Urinary bladder (tissue), 3 donors: ENCODE measurements at regions not wholly inside any gene's neighbourhood (a gene's known extent, or its start where the extent isn't known, plus 50 kb on each side); places are given as distances from the start of the nearest gene placed in this dataset.

ENCODE experiments used
- DNase-seq: peaks from one replicate; pipeline ENCODE4 v3.0.0-alpha.2; 2015; ENCODE audit errors: extremely low spot score
- H3K27ac ChIP-seq: one replicate; pipeline ENCODE4 v1.5.1; 2013; ENCODE audit warnings: low read depth, mild to moderate bottlenecking, moderate library complexity
- H3K36me3 ChIP-seq: one replicate; pipeline ENCODE4 v1.6.1; 2013; ENCODE audit warnings: mild to moderate bottlenecking, moderate library complexity; ENCODE audit not compliant: insufficient read depth
- H3K4me1 ChIP-seq: one replicate; pipeline ENCODE4 v1.6.1; 2013; ENCODE audit warnings: mild to moderate bottlenecking, moderate library complexity; ENCODE audit not compliant: insufficient read depth
- H3K4me3 ChIP-seq: one replicate; pipeline ENCODE4 v1.5.1; 2013; ENCODE audit warnings: low read depth, low read length
- WGBS: extraction: QIAGEN DNeasy Blood & Tissue Kit; methylation state at CpG from one replicate; pipeline ENCODE4 v1.1.7; 2013; 5-methylcytosine and 5-hydroxymethylcytosine counted together
- donor health status: healthy with polysubstance abuse.
- donor health status: healthy.

GRCh38 chr18:10025711-10026670 lies 112.2 kb downstream of the VAPA start:
- Histone ChIP-seq H3K4me1 (no peaks in the 10 kb centered on the region), H3K4me3 (no peak overlapping the region), H3K27ac (no peak overlapping the region), H3K36me3 (no peaks in the 10 kb centered on the region)
- no peak for DNase-seq
- WGBS: 91% methylated on average over 15 of the region's 15 CpGs

- no peaks in the 10 kb centered on the region for H3K36me3 ChIP-seq
- no peak for DNase-seq
- WGBS: 97% methylated on average over 4 of the region's 4 CpGs
- H3K27ac ChIP-seq: no peak overlapping the region
- H3K4me1 ChIP-seq: no peaks in the 10 kb centered on the region
- H3K4me3 ChIP-seq: no peak overlapping the region
These were observed 113.2 kb downstream of the VAPA start for GRCh38 chr18:10027031-10027430.

GRCh38 chr18:10027461-10027860 lies 113.6 kb downstream of the VAPA start:
- over 99% methylated on average over 3 of the region's 3 CpGs for WGBS
- Histone ChIP-seq H3K4me1 (no peaks in the 10 kb centered on the region), H3K36me3 (no peaks in the 10 kb centered on the region), H3K27ac (no peak overlapping the region), H3K4me3 (no peak overlapping the region)
- DNase-seq: no peak

- no peak for DNase-seq
- H3K27ac ChIP-seq: no peak overlapping the region
- no peaks in the 10 kb centered on the region for H3K36me3 ChIP-seq
- no peaks in the 10 kb centered on the region for H3K4me1 ChIP-seq
- H3K4me3 ChIP-seq: no peak overlapping the region
- 85% methylated on average over 10 of the region's 10 CpGs for WGBS
These were observed 115.9 kb downstream of the VAPA start for GRCh38 chr18:10029711-10030110.

- Histone ChIP-seq H3K4me3 (no peak overlapping the region), H3K27ac (no peak overlapping the region), H3K36me3 (no peaks in the 10 kb centered on the region), H3K4me1 (no peaks in the 10 kb centered on the region)
- no peak for DNase-seq
- 89% methylated on average over 25 of the region's 25 CpGs for WGBS
These were observed 117.2 kb downstream of the VAPA start for GRCh38 chr18:10030816-10031541.

GRCh38 chr18:10032331-10033015 lies 118.7 kb downstream of the VAPA start:
- DNase-seq: no peak
- Histone ChIP-seq H3K4me3 (no peak overlapping the region), H3K4me1 (no peaks in the 10 kb centered on the region), H3K27ac (no peak overlapping the region), H3K36me3 (no peaks in the 10 kb centered on the region)
- WGBS: 54% methylated on average over 46 of the region's 46 CpGs

- no peak overlapping the region for H3K27ac ChIP-seq
- WGBS: 67% methylated on average over 9 of the region's 9 CpGs
- H3K4me1 ChIP-seq: no peaks in the 10 kb centered on the region
These were observed 119.2 kb downstream of the VAPA start for GRCh38 chr18:10033016-10033399.

GRCh38 chr18:10035281-10035991 lies 121.6 kb downstream of the VAPA start:
- 74% methylated on average over 13 of the region's 13 CpGs for WGBS
- Histone ChIP-seq H3K27ac (no peak overlapping the region), H3K36me3 (no peaks in the 10 kb centered on the region), H3K4me1 (no peaks in the 10 kb centered on the region), H3K4me3 (no peak overlapping the region)
- no peak for DNase-seq

More at GRCh38 chr18:10033016-10033399, 119.2 kb downstream of the VAPA start:
- Histone ChIP-seq H3K36me3 (no peaks in the 10 kb centered on the region), H3K4me3 (no peak overlapping the region)
- no peak for DNase-seq

- no peak overlapping the region for H3K27ac ChIP-seq
- DNase-seq: no peak
- WGBS: 95% methylated on average over 6 of the region's 6 CpGs
- no peak overlapping the region for H3K4me3 ChIP-seq
- H3K36me3 ChIP-seq: no peaks in the 10 kb centered on the region
- H3K4me1 ChIP-seq: no peaks in the 10 kb centered on the region
These were observed 122.7 kb downstream of the VAPA start for GRCh38 chr18:10036479-10036878.

- Histone ChIP-seq H3K27ac (no peak overlapping the region), H3K4me3 (no peak overlapping the region), H3K36me3 (no peaks in the 10 kb centered on the region), H3K4me1 (no peaks in the 10 kb centered on the region)
- no peak for DNase-seq
- 99% methylated on average over 6 of the region's 6 CpGs for WGBS
These were observed 123.4 kb downstream of the VAPA start for GRCh38 chr18:10037181-10037580.

- 82% methylated on average over 2 of the region's 2 CpGs for WGBS
These were observed 124.5 kb downstream of the VAPA start for GRCh38 chr18:10038268-10038667.

GRCh38 chr18:10040287-10041011 lies 126.6 kb downstream of the VAPA start:
- WGBS: 24% methylated on average over 4 of the region's 4 CpGs
- DNase-seq: no peak
- Histone ChIP-seq H3K36me3 (no peaks in the 10 kb centered on the region), H3K4me1 (no peaks in the 10 kb centered on the region), H3K4me3 (no peak overlapping the region), H3K27ac (peak overlapping the region; percentile 86)

More at GRCh38 chr18:10038268-10038667, 124.5 kb downstream of the VAPA start:
- Histone ChIP-seq H3K27ac (no peak overlapping the region), H3K4me3 (no peak overlapping the region), H3K36me3 (no peaks in the 10 kb centered on the region), H3K4me1 (no peaks in the 10 kb centered on the region)
- DNase-seq: no peak
